Panc1 (cell line): ENCODE measurements at regions not wholly inside any gene's neighbourhood (a gene's known extent, or its start where the extent isn't known, plus 50 kb on each side); places are given as distances from the start of the nearest gene placed in this dataset.

Source experiments
- TF ChIP-seq, protein P1 (sequence below), 2 experiments: IDR thresholded peaks; 2 replicates each; pipeline ENCODE4 v1.6.1; 2011 to 2012; ENCODE audit warnings: low read depth in 2 of 2, control low read depth in 1 of 2, low read length in 1 of 2, mild to moderate bottlenecking in 1 of 2, moderate library complexity in 1 of 2; ENCODE audit not compliant: insufficient read depth in 1 of 2
- TF ChIP-seq, protein P2 (sequence below): fragments of 450-650 bp; IDR thresholded peaks from 2 replicates; pipeline ENCODE4 v1.5.1; 2017; ENCODE audit warnings: mild to moderate bottlenecking

DNA sequence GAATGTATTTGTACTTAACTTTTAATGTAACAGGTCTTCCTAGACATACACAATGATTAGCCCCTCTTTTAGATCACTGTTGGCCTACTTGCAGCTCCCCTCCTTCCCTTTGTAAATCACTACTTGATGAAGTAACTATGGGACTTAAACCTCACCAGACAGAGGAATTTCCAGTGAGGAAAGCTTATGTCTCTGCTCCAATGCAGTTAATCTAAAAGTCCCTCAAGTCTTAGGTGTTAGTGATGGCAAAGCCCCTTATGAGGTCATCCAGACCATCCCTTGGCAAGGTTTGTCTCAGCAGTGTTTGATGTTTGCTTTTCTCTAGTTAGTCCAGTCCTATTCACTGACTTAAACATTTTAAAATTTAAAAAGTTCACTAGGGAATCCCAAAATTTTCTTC lies 877.3 kb upstream of the INTU start:
- TF ChIP-seq, protein P1, sequence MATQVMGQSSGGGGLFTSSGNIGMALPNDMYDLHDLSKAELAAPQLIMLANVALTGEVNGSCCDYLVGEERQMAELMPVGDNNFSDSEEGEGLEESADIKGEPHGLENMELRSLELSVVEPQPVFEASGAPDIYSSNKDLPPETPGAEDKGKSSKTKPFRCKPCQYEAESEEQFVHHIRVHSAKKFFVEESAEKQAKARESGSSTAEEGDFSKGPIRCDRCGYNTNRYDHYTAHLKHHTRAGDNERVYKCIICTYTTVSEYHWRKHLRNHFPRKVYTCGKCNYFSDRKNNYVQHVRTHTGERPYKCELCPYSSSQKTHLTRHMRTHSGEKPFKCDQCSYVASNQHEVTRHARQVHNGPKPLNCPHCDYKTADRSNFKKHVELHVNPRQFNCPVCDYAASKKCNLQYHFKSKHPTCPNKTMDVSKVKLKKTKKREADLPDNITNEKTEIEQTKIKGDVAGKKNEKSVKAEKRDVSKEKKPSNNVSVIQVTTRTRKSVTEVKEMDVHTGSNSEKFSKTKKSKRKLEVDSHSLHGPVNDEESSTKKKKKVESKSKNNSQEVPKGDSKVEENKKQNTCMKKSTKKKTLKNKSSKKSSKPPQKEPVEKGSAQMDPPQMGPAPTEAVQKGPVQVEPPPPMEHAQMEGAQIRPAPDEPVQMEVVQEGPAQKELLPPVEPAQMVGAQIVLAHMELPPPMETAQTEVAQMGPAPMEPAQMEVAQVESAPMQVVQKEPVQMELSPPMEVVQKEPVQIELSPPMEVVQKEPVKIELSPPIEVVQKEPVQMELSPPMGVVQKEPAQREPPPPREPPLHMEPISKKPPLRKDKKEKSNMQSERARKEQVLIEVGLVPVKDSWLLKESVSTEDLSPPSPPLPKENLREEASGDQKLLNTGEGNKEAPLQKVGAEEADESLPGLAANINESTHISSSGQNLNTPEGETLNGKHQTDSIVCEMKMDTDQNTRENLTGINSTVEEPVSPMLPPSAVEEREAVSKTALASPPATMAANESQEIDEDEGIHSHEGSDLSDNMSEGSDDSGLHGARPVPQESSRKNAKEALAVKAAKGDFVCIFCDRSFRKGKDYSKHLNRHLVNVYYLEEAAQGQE (IDR thresholded peaks at IDR 0.05; ENCODE audit: insufficient read depth in 1 of 2, low read depth in 2 of 2, low read length in 1 of 2), result no peak
- TF ChIP-seq, protein P2, sequence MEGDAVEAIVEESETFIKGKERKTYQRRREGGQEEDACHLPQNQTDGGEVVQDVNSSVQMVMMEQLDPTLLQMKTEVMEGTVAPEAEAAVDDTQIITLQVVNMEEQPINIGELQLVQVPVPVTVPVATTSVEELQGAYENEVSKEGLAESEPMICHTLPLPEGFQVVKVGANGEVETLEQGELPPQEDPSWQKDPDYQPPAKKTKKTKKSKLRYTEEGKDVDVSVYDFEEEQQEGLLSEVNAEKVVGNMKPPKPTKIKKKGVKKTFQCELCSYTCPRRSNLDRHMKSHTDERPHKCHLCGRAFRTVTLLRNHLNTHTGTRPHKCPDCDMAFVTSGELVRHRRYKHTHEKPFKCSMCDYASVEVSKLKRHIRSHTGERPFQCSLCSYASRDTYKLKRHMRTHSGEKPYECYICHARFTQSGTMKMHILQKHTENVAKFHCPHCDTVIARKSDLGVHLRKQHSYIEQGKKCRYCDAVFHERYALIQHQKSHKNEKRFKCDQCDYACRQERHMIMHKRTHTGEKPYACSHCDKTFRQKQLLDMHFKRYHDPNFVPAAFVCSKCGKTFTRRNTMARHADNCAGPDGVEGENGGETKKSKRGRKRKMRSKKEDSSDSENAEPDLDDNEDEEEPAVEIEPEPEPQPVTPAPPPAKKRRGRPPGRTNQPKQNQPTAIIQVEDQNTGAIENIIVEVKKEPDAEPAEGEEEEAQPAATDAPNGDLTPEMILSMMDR, result no peak
